GM18861 (cell line): ENCODE measurements at regions not wholly inside any gene's neighbourhood (a gene's known extent, or its start where the extent isn't known, plus 50 kb on each side); places are given as distances from the start of the nearest gene placed in this dataset.
"Not testable (repeated sequence)": the region's sequence is repeated elsewhere in the genome, so short reads cannot be mapped to it uniquely, and the experiment has no call there.

ENCODE experiments used
- ATAC-seq: cut with Tn5 transposase; IDR thresholded peaks from one replicate; pipeline ENCODE4 v1.9.1; 2021; ENCODE audit not compliant: unreplicated experiment

- ATAC-seq: no peak
Measured at GRCh38 chr14:89743828-89744227, 210.7 kb downstream of the EFCAB11 start.

- ATAC-seq: no peak
Measured at GRCh38 chr14:89740241-89740640, 214.3 kb downstream of the EFCAB11 start.

GRCh38 chr14:89736881-89737280, 217.6 kb downstream of the EFCAB11 start:
- ATAC-seq: no peak

GRCh38 chr14:89731396-89731933, 223.1 kb downstream of the EFCAB11 start:
- no peak for ATAC-seq

GRCh38 chr14:89730687-89731086, 223.8 kb downstream of the EFCAB11 start:
- ATAC-seq: no peak

GRCh38 chr14:89728964-89729363, 225.6 kb downstream of the EFCAB11 start:
- ATAC-seq: no peak

- not testable (repeated sequence) for ATAC-seq
Measured at GRCh38 chr14:89726226-89726625, 228.3 kb downstream of the EFCAB11 start.

- no peak for ATAC-seq
Measured at GRCh38 chr14:89724628-89724960, 229.9 kb downstream of the EFCAB11 start.

GRCh38 chr14:89723930-89724627, 230.5 kb downstream of the EFCAB11 start:
- no peak for ATAC-seq

GRCh38 chr14:89721956-89722355, 232.6 kb downstream of the EFCAB11 start:
- ATAC-seq: no peak

GRCh38 chr14:89720741-89721729, 233.5 kb downstream of the EFCAB11 start:
- ATAC-seq: peak; percentile 81

- ATAC-seq: no peak
Measured at GRCh38 chr14:89720076-89720687, 234.3 kb downstream of the EFCAB11 start.

- peak; percentile 46 for ATAC-seq
Measured at GRCh38 chr14:89719366-89720075, 235.0 kb downstream of the EFCAB11 start.

GRCh38 chr14:89708982-89709625, 245.4 kb downstream of the EFCAB11 start:
- no peak for ATAC-seq

- ATAC-seq: no peak
Measured at GRCh38 chr14:89707086-89707485, 247.4 kb downstream of the EFCAB11 start.

- ATAC-seq: no peak
Measured at GRCh38 chr14:89702876-89703200, 251.7 kb downstream of the EFCAB11 start.

GRCh38 chr14:89702073-89702875, 252.3 kb downstream of the EFCAB11 start:
- ATAC-seq: no peak

GRCh38 chr14:89701211-89702043, 253.1 kb downstream of the EFCAB11 start:
- ATAC-seq: peak; percentile 62

GRCh38 chr14:89700801-89701200, 253.7 kb downstream of the EFCAB11 start:
- ATAC-seq: no peak
